Liver (tissue), 8 donors: ENCODE measurements at regions not wholly inside any gene's neighbourhood (a gene's known extent, or its start where the extent isn't known, plus 50 kb on each side); places are given as distances from the start of the nearest gene placed in this dataset.

ENCODE experiments used
- DNase-seq: peaks from one replicate; pipeline ENCODE4 v3.0.0-alpha.2; 2017; ENCODE audit warnings: low spot score
- H3K27ac ChIP-seq, 2 donors: one replicate each; pipeline ENCODE4 v1.7.0; 2013; ENCODE audit warnings: inconsistent platforms in 2 of 2, low read length in 2 of 2, control low read depth in 1 of 2, low read depth in 1 of 2, mild to moderate bottlenecking in 1 of 2
- H3K27me3 ChIP-seq, 4 donors: one replicate each; pipeline versions ENCODE4 v1.6.1 to v1.7.0; 2013; ENCODE audit warnings: low read length in 3 of 4, inconsistent platforms in 1 of 4, mild to moderate bottlenecking in 1 of 4, moderate library complexity in 1 of 4; ENCODE audit not compliant: control insufficient read depth in 4 of 4, insufficient read depth in 4 of 4
- H3K36me3 ChIP-seq, 4 donors: one replicate each; pipeline versions ENCODE4 v1.6.1 to v1.7.0; 2013; ENCODE audit warnings: low read length in 3 of 4, mild to moderate bottlenecking in 3 of 4, low read depth in 1 of 4, moderate library complexity in 1 of 4; ENCODE audit not compliant: control insufficient read depth in 4 of 4, insufficient read depth in 3 of 4
- H3K4me1 ChIP-seq, 4 donors: one replicate each; pipeline versions ENCODE4 v1.6.1 to v1.7.0; 2013; ENCODE audit warnings: low read length in 3 of 4, mild to moderate bottlenecking in 3 of 4, moderate library complexity in 1 of 4; ENCODE audit not compliant: control insufficient read depth in 4 of 4, insufficient read depth in 4 of 4
- H3K4me3 ChIP-seq, 3 donors: one replicate each; pipeline versions ENCODE4 v1.6.1 to v1.7.0; 2013; ENCODE audit warnings: low read length in 3 of 3, control low read depth in 1 of 3, low read depth in 1 of 3, mild to moderate bottlenecking in 1 of 3
- H3K9ac ChIP-seq, 2 donors: one replicate each; pipeline ENCODE4 v1.7.0; 2013; ENCODE audit warnings: low read length in 2 of 2, mild to moderate bottlenecking in 2 of 2, moderate library complexity in 2 of 2, control low read depth in 1 of 2, low read depth in 1 of 2
- H3K9me3 ChIP-seq, 4 donors: one replicate each; pipeline versions ENCODE4 v1.6.1 to v1.7.0; 2013; ENCODE audit warnings: low read length in 3 of 4; ENCODE audit not compliant: control insufficient read depth in 4 of 4
- ATF3 ChIP-seq: IDR thresholded peaks from 2 replicates; pipeline ENCODE4 v1.6.1; 2016; ENCODE audit warnings: antibody characterized with exemption
- EGR1 ChIP-seq, 2 donors: IDR thresholded peaks; 2 replicates each; pipeline ENCODE4 v1.6.1; 2016 to 2018; ENCODE audit warnings: antibody characterized with exemption in 2 of 2, low read depth in 2 of 2
- FOXA1 ChIP-seq: IDR thresholded peaks from 2 replicates; pipeline ENCODE4 v1.6.1; 2016; ENCODE audit warnings: antibody characterized with exemption
- FOXA2 ChIP-seq: IDR thresholded peaks from 2 replicates; pipeline ENCODE4 v1.6.1; 2016; ENCODE audit warnings: antibody characterized with exemption
- GABPA ChIP-seq, 2 donors: IDR thresholded peaks in 1 of 2; conservative IDR thresholded peaks in 1 of 2; 2 replicates each; pipeline ENCODE4 v1.6.1; 2016; ENCODE audit warnings: antibody characterized with exemption in 2 of 2, mild to moderate bottlenecking in 1 of 2, moderate library complexity in 1 of 2
- HNF4A ChIP-seq, 2 donors: conservative IDR thresholded peaks; 2 replicates each; pipeline ENCODE4 v1.6.1; 2016; ENCODE audit warnings: antibody characterized with exemption in 2 of 2, mild to moderate bottlenecking in 2 of 2
- HNF4G ChIP-seq: IDR thresholded peaks from 2 replicates; pipeline ENCODE4 v1.6.1; 2016; ENCODE audit warnings: antibody characterized with exemption
- JUND ChIP-seq, 2 donors: IDR thresholded peaks; 2 replicates each; pipeline ENCODE4 v1.6.1; 2016; ENCODE audit warnings: antibody characterized with exemption in 2 of 2
- MAX ChIP-seq: IDR thresholded peaks from 2 replicates; pipeline ENCODE4 v1.6.1; 2016; ENCODE audit warnings: antibody characterized with exemption
- NR2F2 ChIP-seq: IDR thresholded peaks from 2 replicates; pipeline ENCODE4 v1.6.1; 2016; ENCODE audit warnings: antibody characterized with exemption
- RAD21 ChIP-seq, 2 donors: IDR thresholded peaks; 2 replicates each; pipeline ENCODE4 v1.6.1; 2016; ENCODE audit warnings: antibody characterized with exemption in 2 of 2, mild to moderate bottlenecking in 2 of 2
- REST ChIP-seq: IDR thresholded peaks from 2 replicates; pipeline ENCODE4 v1.6.1; 2016; ENCODE audit warnings: antibody characterized with exemption, mild to moderate bottlenecking
- RXRA ChIP-seq, 2 donors: IDR thresholded peaks; 2 replicates each; pipeline ENCODE4 v1.6.1; 2017 to 2018; ENCODE audit warnings: antibody characterized with exemption in 2 of 2, mild to moderate bottlenecking in 1 of 2
- SP1 ChIP-seq: IDR thresholded peaks from 2 replicates; pipeline ENCODE4 v1.6.1; 2018; ENCODE audit warnings: antibody characterized with exemption, mild to moderate bottlenecking
- TAF1 ChIP-seq: conservative IDR thresholded peaks from 2 replicates; pipeline ENCODE4 v1.6.1; 2016; ENCODE audit warnings: antibody characterized with exemption, mild to moderate bottlenecking
- YY1 ChIP-seq: IDR thresholded peaks from 2 replicates; pipeline ENCODE4 v1.6.1; 2016; ENCODE audit warnings: antibody characterized with exemption, mild to moderate bottlenecking
- WGBS: extraction: QIAGEN DNeasy Blood & Tissue Kit; methylation state at CpG from one replicate; pipeline ENCODE4 v1.1.7; 2013; 5-methylcytosine and 5-hydroxymethylcytosine counted together
- TF ChIP-seq, protein P1 (sequence below): fragments of 150-350 bp; IDR thresholded peaks from 2 replicates; pipeline ENCODE4 v1.5.1; 2017; ENCODE audit warnings: improper control_type of control experiment, low read depth, low read length; ENCODE audit not compliant: missing input control
- TF ChIP-seq, protein P2 (sequence below): IDR thresholded peaks from 2 replicates; pipeline ENCODE4 v1.6.1; 2016; ENCODE audit warnings: antibody characterized with exemption
- donor health status: healthy.
- donor health status: healthy.
- donor health status: healthy.
- donor health status: healthy.
- donor health status: healthy.

- Histone ChIP-seq H3K27ac (no peak overlapping the region), H3K36me3 (no peaks in the 10 kb centered on the region), H3K9ac (no peak overlapping the region), H3K9me3 (peaks cover 0 to 3% (median 3%) of the 10 kb centered on the region in 4 donors), H3K4me3 (no peak overlapping the region), H3K4me1 (no peaks in the 10 kb centered on the region), H3K27me3 (no peaks in the 10 kb centered on the region)
- TF ChIP-seq FOXA2 (no peak), SP1 (no peak), FOXA1 (no peak), TAF1 (no peak), REST (no peak), HNF4G (no peak), RAD21 (IDR thresholded peaks at IDR 0.05) (no peak), MAX (no peak), GABPA (IDR thresholded peaks at IDR 0.05 in 1 of 2, conservative IDR thresholded peaks at IDR 0.05 in 1 of 2) (no peak), ATF3 (no peak), EGR1 (IDR thresholded peaks at IDR 0.05; ENCODE audit: low read depth in 2 of 2) (no peak), YY1 (no peak), JUND (IDR thresholded peaks at IDR 0.05) (no peak), NR2F2 (no peak), RXRA (IDR thresholded peaks at IDR 0.05) (no peak), HNF4A (conservative IDR thresholded peaks at IDR 0.05) (no peak)
- TF ChIP-seq, protein P1, sequence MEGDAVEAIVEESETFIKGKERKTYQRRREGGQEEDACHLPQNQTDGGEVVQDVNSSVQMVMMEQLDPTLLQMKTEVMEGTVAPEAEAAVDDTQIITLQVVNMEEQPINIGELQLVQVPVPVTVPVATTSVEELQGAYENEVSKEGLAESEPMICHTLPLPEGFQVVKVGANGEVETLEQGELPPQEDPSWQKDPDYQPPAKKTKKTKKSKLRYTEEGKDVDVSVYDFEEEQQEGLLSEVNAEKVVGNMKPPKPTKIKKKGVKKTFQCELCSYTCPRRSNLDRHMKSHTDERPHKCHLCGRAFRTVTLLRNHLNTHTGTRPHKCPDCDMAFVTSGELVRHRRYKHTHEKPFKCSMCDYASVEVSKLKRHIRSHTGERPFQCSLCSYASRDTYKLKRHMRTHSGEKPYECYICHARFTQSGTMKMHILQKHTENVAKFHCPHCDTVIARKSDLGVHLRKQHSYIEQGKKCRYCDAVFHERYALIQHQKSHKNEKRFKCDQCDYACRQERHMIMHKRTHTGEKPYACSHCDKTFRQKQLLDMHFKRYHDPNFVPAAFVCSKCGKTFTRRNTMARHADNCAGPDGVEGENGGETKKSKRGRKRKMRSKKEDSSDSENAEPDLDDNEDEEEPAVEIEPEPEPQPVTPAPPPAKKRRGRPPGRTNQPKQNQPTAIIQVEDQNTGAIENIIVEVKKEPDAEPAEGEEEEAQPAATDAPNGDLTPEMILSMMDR, result no peak
- TF ChIP-seq, protein P2, sequence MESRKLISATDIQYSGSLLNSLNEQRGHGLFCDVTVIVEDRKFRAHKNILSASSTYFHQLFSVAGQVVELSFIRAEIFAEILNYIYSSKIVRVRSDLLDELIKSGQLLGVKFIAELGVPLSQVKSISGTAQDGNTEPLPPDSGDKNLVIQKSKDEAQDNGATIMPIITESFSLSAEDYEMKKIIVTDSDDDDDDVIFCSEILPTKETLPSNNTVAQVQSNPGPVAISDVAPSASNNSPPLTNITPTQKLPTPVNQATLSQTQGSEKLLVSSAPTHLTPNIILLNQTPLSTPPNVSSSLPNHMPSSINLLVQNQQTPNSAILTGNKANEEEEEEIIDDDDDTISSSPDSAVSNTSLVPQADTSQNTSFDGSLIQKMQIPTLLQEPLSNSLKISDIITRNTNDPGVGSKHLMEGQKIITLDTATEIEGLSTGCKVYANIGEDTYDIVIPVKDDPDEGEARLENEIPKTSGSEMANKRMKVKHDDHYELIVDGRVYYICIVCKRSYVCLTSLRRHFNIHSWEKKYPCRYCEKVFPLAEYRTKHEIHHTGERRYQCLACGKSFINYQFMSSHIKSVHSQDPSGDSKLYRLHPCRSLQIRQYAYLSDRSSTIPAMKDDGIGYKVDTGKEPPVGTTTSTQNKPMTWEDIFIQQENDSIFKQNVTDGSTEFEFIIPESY, result no peak
- 100% methylated on average over 1 of the region's 1 CpG for WGBS
- no peak for DNase-seq
Observed at GRCh38 chr1:232346844-232347243, 283.1 kb downstream of the SIPA1L2 start.
